ENCODE measurements at regions not wholly inside any gene's neighbourhood (a gene's known extent, or its start where the extent isn't known, plus 50 kb on each side); places are given as distances from the start of the nearest gene placed in this dataset.

DNA sequence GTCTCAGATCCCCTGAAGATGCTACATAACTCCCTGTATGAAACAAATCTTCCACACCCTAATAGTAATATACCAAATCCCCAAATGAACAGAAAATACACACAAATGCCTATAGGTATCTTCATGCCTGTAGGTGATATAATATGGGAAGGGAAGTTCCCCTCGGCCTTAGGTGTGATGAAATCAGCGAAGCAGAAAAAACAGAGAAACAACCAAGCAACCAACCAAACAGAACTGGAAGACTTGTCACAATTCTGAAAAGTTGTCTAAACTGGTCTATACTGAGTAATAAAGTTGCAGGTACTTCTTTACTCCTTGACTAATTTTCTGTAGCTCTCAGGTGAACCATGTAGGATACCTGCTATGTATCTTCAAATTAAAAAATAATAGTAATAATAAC, 82.2 kb upstream of the SATB1 start:
- TF ChIP-seq, protein P1, sequence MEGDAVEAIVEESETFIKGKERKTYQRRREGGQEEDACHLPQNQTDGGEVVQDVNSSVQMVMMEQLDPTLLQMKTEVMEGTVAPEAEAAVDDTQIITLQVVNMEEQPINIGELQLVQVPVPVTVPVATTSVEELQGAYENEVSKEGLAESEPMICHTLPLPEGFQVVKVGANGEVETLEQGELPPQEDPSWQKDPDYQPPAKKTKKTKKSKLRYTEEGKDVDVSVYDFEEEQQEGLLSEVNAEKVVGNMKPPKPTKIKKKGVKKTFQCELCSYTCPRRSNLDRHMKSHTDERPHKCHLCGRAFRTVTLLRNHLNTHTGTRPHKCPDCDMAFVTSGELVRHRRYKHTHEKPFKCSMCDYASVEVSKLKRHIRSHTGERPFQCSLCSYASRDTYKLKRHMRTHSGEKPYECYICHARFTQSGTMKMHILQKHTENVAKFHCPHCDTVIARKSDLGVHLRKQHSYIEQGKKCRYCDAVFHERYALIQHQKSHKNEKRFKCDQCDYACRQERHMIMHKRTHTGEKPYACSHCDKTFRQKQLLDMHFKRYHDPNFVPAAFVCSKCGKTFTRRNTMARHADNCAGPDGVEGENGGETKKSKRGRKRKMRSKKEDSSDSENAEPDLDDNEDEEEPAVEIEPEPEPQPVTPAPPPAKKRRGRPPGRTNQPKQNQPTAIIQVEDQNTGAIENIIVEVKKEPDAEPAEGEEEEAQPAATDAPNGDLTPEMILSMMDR (conservative IDR thresholded peaks at IDR 0.05), result no peak
- H4K20me1 ChIP-seq (ENCODE audit: control insufficient read depth, insufficient read depth, insufficient read length), result no peaks in the 10 kb centered on the region
- no peak overlapping the region for H3T11ph ChIP-seq (ENCODE audit: low read length)
- H3K27ac ChIP-seq (ENCODE audit: insufficient read length, low read depth, low read length), result no peak overlapping the region
- H2BK120ac ChIP-seq (ENCODE audit: low read depth, low read length, poor library complexity, severe bottlenecking), result no peak overlapping the region
- Mint-ChIP-seq H3K27me3 (ENCODE audit: low read depth) (no peaks in the 10 kb centered on the region), H3K36me3 (ENCODE audit: insufficient read depth in 1 of 3, low read depth in 3 of 3) (no peaks in the 10 kb centered on the region), H3K9me3 (no peaks in the 10 kb centered on the region), H3K4me1 (peaks cover 19 to 25% of the 10 kb centered on the region in 2 experiments), H3K27ac (no peak overlapping the region), H3K4me3 (no peak overlapping the region)
- H3K23ac ChIP-seq (ENCODE audit: insufficient read length, low read depth, low read length), result no peak overlapping the region
- H3K4ac ChIP-seq (ENCODE audit: low read depth, low read length), result no peak overlapping the region
- H4K8ac ChIP-seq (replicated peaks; ENCODE audit: insufficient read length, low read depth, low read length), result no peak overlapping the region
- H3K79me2 ChIP-seq (ENCODE audit: insufficient read depth, low read length), result no peaks in the 10 kb centered on the region
- H3K9me3 ChIP-seq (ENCODE audit: control insufficient read depth, low read depth, low read length), result no peaks in the 10 kb centered on the region
- H3K79me1 ChIP-seq (ENCODE audit: insufficient read depth, low read depth, low read length, poor library complexity, severe bottlenecking), result no peaks in the 10 kb centered on the region
- no peak overlapping the region for H3K9ac ChIP-seq (ENCODE audit: extremely low read depth, insufficient read length, low read length)
- no peak overlapping the region for H4K91ac ChIP-seq (ENCODE audit: insufficient read length, low read depth, low read length)
- no peak overlapping the region for H2AK5ac ChIP-seq (ENCODE audit: insufficient read length, low read length)
- no peaks in the 10 kb centered on the region for H3K4me1 ChIP-seq (ENCODE audit: insufficient read depth, low read length)
- no peak overlapping the region for H3K14ac ChIP-seq (ENCODE audit: insufficient read depth, low read length)
- no peak overlapping the region for H3K4me2 ChIP-seq (ENCODE audit: insufficient read depth, insufficient read length, low read length)
- WGBS (ENCODE audit: extremely low coverage, insufficient read length, low lambda C conversion rate), result no CpG with 5 or more reads among the region's 2 CpGs
- no peak overlapping the region for H4K5ac ChIP-seq (ENCODE audit: insufficient read length, low read depth, low read length)
- H2BK12ac ChIP-seq (ENCODE audit: insufficient read length, low read depth, low read length), result no peak overlapping the region
- H2BK15ac ChIP-seq (ENCODE audit: low read depth, low read length), result no peak overlapping the region
- no peak overlapping the region for H2BK5ac ChIP-seq (ENCODE audit: insufficient read length, low read length)
- DNase-seq, result no peak
- H3K56ac ChIP-seq (ENCODE audit: insufficient read length, low read depth, low read length), result no peak overlapping the region
- no peak overlapping the region for H3K18ac ChIP-seq (ENCODE audit: insufficient read length, low read depth, low read length)
- H3K23me2 ChIP-seq (ENCODE audit: insufficient read length, low read depth, low read length, poor library complexity, severe bottlenecking), result no peaks in the 10 kb centered on the region
- no peak overlapping the region for H2AFZ ChIP-seq (ENCODE audit: low read length)
- H3K27me3 ChIP-seq (ENCODE audit: insufficient read depth, low read length), result no peaks in the 10 kb centered on the region
- H2BK20ac ChIP-seq (ENCODE audit: low read depth, low read length, poor library complexity, severe bottlenecking), result no peak overlapping the region
